DOHH2 (cell line): ENCODE measurements at regions not wholly inside any gene's neighbourhood (a gene's known extent, or its start where the extent isn't known, plus 50 kb on each side); places are given as distances from the start of the nearest gene placed in this dataset.

Source experiments
- CTCF ChIP-seq: fragments of 200-600 bp; sonication (generic); IDR thresholded peaks from one replicate; pipeline ENCODE4 v1.5.1; 2014; ENCODE audit warnings: antibody characterized with exemption, mild to moderate bottlenecking, low read depth, low read length; ENCODE audit not compliant: poor library complexity, severe bottlenecking
- EZH2phosphoT487 ChIP-seq: fragments of 200-600 bp; sonication (generic); IDR thresholded peaks from 2 replicates; pipeline ENCODE4 v1.6.1; 2017; ENCODE audit warnings: borderline replicate concordance, mild to moderate bottlenecking, antibody characterized with exemption, low read length, moderate library complexity, mixed read lengths

GRCh38 chr5:106578736-106579135 is 1092.0 kb downstream of the EFNA5 start:
- TF ChIP-seq CTCF (no peak), EZH2phosphoT487 (no peak)
